SK-N-SH (cell line): ENCODE measurements at regions not wholly inside any gene's neighbourhood (a gene's known extent, or its start where the extent isn't known, plus 50 kb on each side); places are given as distances from the start of the nearest gene placed in this dataset.

ENCODE experiments used
- CHD2 ChIP-seq: fragments of 150-350 bp; IDR thresholded peaks from 2 replicates; pipeline ENCODE4 v1.6.1; 2018; ENCODE audit warnings: low read length; ENCODE audit not compliant: partially characterized antibody
- EP300 ChIP-seq, 2 experiments: IDR thresholded peaks; 2 replicates each; pipeline versions ENCODE4 v1.4.0 to v1.6.1; 2012; ENCODE audit warnings: borderline replicate concordance in 1 of 2, low read depth in 1 of 2, low read length in 1 of 2
- EZH2phosphoT487 ChIP-seq: fragments of 200-600 bp; sonication (generic); IDR thresholded peaks from 2 replicates; pipeline ENCODE4 v1.6.1; 2017; ENCODE audit warnings: low read depth, mixed run types, mild to moderate bottlenecking, antibody characterized with exemption, moderate library complexity, borderline replicate concordance
- GABPA ChIP-seq: IDR thresholded peaks from 2 replicates; pipeline ENCODE4 v1.4.0; 2012; ENCODE audit warnings: low read depth, mild to moderate bottlenecking
- GATA2 ChIP-seq: sonication (generic); formaldehyde crosslinking; IDR thresholded peaks from 2 replicates; pipeline ENCODE4 v1.5.0; 2020; ENCODE audit warnings: mild to moderate bottlenecking, missing genetic modification reagents
- RAD21 ChIP-seq: IDR thresholded peaks from 2 replicates; pipeline ENCODE4 v1.6.1; 2012; ENCODE audit warnings: mild to moderate bottlenecking, low read length
- RXRA ChIP-seq: IDR thresholded peaks from 2 replicates; pipeline ENCODE4 v1.4.0; 2012; ENCODE audit warnings: low read depth, mild to moderate bottlenecking, borderline replicate concordance
- SMC3 ChIP-seq: IDR thresholded peaks from 2 replicates; pipeline ENCODE4 v1.6.1; 2012; ENCODE audit warnings: low read depth, low read length, improper control_type of control experiment
- TF ChIP-seq, protein P1 (sequence below): fragments of 200-600 bp; sonication (generic); IDR thresholded peaks from 2 replicates; pipeline ENCODE4 v1.6.1; 2017; ENCODE audit warnings: antibody characterized with exemption, mild to moderate bottlenecking, moderate library complexity

DNA sequence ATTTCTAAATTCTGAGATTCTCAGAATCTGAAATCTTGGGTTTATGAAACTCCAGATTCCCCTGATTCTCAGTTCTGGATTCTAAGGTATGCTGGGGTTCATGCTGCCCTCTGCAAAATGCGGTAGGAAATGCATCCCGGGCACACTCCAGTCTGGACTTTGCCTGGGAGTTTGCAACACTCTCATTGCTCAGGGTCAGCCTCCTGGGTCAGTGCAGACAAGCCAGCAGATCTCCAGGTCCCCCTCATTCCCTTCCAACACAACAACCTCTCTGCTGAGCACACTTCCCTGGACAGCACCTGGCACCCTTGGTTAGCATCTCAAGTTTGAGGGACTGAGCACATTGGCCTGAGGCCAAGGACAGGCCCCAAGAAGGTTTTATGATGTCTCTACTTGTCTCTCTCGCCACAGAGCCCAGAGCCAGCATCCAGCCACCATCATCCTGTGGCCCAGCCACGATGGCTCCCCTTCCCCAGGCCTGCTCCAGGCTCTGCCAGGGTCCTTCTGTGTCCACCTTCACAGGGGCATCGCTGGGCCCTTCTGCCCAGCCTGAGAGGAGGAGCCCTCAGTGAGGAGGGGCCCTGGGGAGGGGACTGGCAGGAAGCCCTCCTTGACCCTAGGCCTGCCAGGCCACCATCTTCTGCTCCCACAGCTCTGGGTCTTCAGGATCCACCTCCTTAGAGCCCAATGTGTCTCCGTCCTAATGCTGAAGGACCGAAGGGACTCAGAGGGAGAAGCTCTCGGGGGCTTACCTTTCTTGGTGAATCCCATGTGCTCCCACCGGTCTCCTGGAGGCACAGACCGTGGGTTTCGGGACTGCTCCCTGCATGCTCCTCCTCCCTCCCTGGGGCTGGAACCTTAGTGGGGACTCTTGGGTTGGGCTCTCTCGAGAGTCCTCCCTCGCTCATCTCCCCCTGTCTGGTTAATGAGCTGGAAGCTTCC lies 550.7 kb downstream of the PTPRU start:
- TF ChIP-seq, protein P1, sequence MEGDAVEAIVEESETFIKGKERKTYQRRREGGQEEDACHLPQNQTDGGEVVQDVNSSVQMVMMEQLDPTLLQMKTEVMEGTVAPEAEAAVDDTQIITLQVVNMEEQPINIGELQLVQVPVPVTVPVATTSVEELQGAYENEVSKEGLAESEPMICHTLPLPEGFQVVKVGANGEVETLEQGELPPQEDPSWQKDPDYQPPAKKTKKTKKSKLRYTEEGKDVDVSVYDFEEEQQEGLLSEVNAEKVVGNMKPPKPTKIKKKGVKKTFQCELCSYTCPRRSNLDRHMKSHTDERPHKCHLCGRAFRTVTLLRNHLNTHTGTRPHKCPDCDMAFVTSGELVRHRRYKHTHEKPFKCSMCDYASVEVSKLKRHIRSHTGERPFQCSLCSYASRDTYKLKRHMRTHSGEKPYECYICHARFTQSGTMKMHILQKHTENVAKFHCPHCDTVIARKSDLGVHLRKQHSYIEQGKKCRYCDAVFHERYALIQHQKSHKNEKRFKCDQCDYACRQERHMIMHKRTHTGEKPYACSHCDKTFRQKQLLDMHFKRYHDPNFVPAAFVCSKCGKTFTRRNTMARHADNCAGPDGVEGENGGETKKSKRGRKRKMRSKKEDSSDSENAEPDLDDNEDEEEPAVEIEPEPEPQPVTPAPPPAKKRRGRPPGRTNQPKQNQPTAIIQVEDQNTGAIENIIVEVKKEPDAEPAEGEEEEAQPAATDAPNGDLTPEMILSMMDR, result no peak
- no peak for TF ChIP-seq GABPA
- no peak for TF ChIP-seq GATA2 (CRISPR knock-in tag)
- TF ChIP-seq RXRA, result no peak
- no peak for TF ChIP-seq EZH2phosphoT487
- TF ChIP-seq CHD2, result no peak
- TF ChIP-seq SMC3, result no peak
- no peak for TF ChIP-seq EP300 (IDR thresholded peaks at IDR 0.05; ENCODE audit: borderline replicate concordance in 1 of 2, low read depth in 1 of 2, low read length in 1 of 2)
- no peak for TF ChIP-seq RAD21
